ENCODE measurements at regions not wholly inside any gene's neighbourhood (a gene's known extent, or its start where the extent isn't known, plus 50 kb on each side); places are given as distances from the start of the nearest gene placed in this dataset.

- TF ChIP-seq MAX (IDR thresholded peaks at IDR 0.05) = no peak
- no peak for TF ChIP-seq EZH2 (IDR thresholded peaks at IDR 0.05)
- no peak for TF ChIP-seq ZBTB33 (IDR thresholded peaks at IDR 0.05; ENCODE audit: extremely low read depth, insufficient replicate concordance, low read length)
- no peak for TF ChIP-seq EZH2phosphoT487 (IDR thresholded peaks at IDR 0.05; ENCODE audit: borderline replicate concordance)
- no peak for TF ChIP-seq CTCF (IDR thresholded peaks at IDR 0.05 in 2 of 3, conservative IDR thresholded peaks at IDR 0.05 in 1 of 3; ENCODE audit: borderline replicate concordance in 1 of 3, insufficient read depth in 1 of 3, low read depth in 2 of 3, low read length in 2 of 3)
- TF ChIP-seq POLR2AphosphoS5 (IDR thresholded peaks at IDR 0.05; ENCODE audit: low read depth, low read length) = no peak
These were observed 83.2 kb downstream of the FOXL3 start for GRCh38 chr7:372932-373791.
